ENCODE measurements at regions not wholly inside any gene's neighbourhood (a gene's known extent, or its start where the extent isn't known, plus 50 kb on each side); places are given as distances from the start of the nearest gene placed in this dataset.

GRCh38 chr17:27701963-27702362 is 71.0 kb downstream of the LGALS9 start:
- H3K4me3 Mint-ChIP-seq: no peak overlapping the region
- no peak overlapping the region for H3K27ac Mint-ChIP-seq
- CTCF ChIA-PET: interaction anchor here (1.3 kb wide), 1 partner anchor 76 kb away, joined by 3 read pairs; no protein-coding TSS in a partner anchor
- H3K4me1 Mint-ChIP-seq (ENCODE audit: low read depth): no peaks in the 10 kb centered on the region
- H3K9me3 Mint-ChIP-seq: peaks cover 12% of the 10 kb centered on the region
- intact Hi-C loops (cut with micrococcal nuclease): no loop called here
- DNase-seq: no peak
- H3K27me3 Mint-ChIP-seq (ENCODE audit: low read depth): peaks cover 18% of the 10 kb centered on the region
- no peaks in the 10 kb centered on the region for H3K36me3 Mint-ChIP-seq (ENCODE audit: low read depth)

Data from activated naive CD4-positive, alpha-beta T cell treated with anti-CD3 and anti-CD28 coated beads for 36 hours (primary cell).